C4-2B (cell line): ENCODE measurements at regions not wholly inside any gene's neighbourhood (a gene's known extent, or its start where the extent isn't known, plus 50 kb on each side); places are given as distances from the start of the nearest gene placed in this dataset.

Source experiments
- H3K27ac ChIP-seq: fragments of 450-650 bp; 2 replicates; pipeline ENCODE4 v1.5.1; 2017
- CTCF ChIP-seq: fragments of 450-650 bp; conservative IDR thresholded peaks from 2 replicates; pipeline ENCODE4 v1.5.1; 2017; ENCODE audit warnings: mild to moderate bottlenecking
- ZFX ChIP-seq: fragments of 450-650 bp; IDR thresholded peaks from 2 replicates; pipeline ENCODE4 v1.6.1; 2017

- no peak for TF ChIP-seq CTCF
- TF ChIP-seq ZFX, result no peak
- no peak overlapping the region for H3K27ac ChIP-seq
Observed at GRCh38 chr11:28535677-28536076, 427.5 kb downstream of the METTL15 start.

GRCh38 chr11:28529540-28530410 is 421.6 kb downstream of the METTL15 start:
- no peak overlapping the region for H3K27ac ChIP-seq
- no peak for TF ChIP-seq ZFX
- peak; percentile 68 for TF ChIP-seq CTCF

- H3K27ac ChIP-seq, result no peak overlapping the region
- TF ChIP-seq CTCF (no peak), ZFX (no peak)
Observed at GRCh38 chr11:28529046-28529445, 420.9 kb downstream of the METTL15 start.

- no peak overlapping the region for H3K27ac ChIP-seq
- TF ChIP-seq ZFX (no peak), CTCF (no peak)
Observed at GRCh38 chr11:28528217-28528616, 420.0 kb downstream of the METTL15 start.

- no peak overlapping the region for H3K27ac ChIP-seq
- no peak for TF ChIP-seq ZFX
- TF ChIP-seq CTCF, result no peak
Observed at GRCh38 chr11:28526406-28526751, 418.2 kb downstream of the METTL15 start.

GRCh38 chr11:28525636-28526405 is 417.6 kb downstream of the METTL15 start:
- TF ChIP-seq CTCF, result no peak
- no peak for TF ChIP-seq ZFX
- no peak overlapping the region for H3K27ac ChIP-seq

GRCh38 chr11:28524098-28524497 is 415.9 kb downstream of the METTL15 start:
- TF ChIP-seq CTCF, result no peak
- no peak for TF ChIP-seq ZFX
- H3K27ac ChIP-seq, result no peak overlapping the region
